HepG2 (cell line): ENCODE measurements at regions not wholly inside any gene's neighbourhood (a gene's known extent, or its start where the extent isn't known, plus 50 kb on each side); places are given as distances from the start of the nearest gene placed in this dataset.

ENCODE experiments used
- AGO2 ChIP-seq: fragments of 200-400 bp; formaldehyde crosslinking; optimal IDR thresholded peaks from 2 replicates; pipeline ENCODE3; 2017; ENCODE audit warnings: mild to moderate bottlenecking, low read depth, low read length, moderate library complexity
- CENPX ChIP-seq: sonication (generic); formaldehyde crosslinking; IDR thresholded peaks from 2 replicates; pipeline ENCODE4 v1.9.0; 2021; ENCODE audit warnings: mild to moderate bottlenecking, missing genetic modification reagents, moderate library complexity
- KLF11 ChIP-seq: IDR thresholded peaks from 2 replicates; pipeline ENCODE4 v1.6.1; 2016; ENCODE audit warnings: missing compliant biosample characterization
- KMT2B ChIP-seq: IDR thresholded peaks from 2 replicates; pipeline ENCODE4 v1.6.1; 2016; ENCODE audit warnings: missing genetic modification reagents, missing compliant biosample characterization
- NFIC ChIP-seq: IDR thresholded peaks from 2 replicates; pipeline ENCODE4 v1.6.1; 2012; ENCODE audit warnings: mild to moderate bottlenecking, low read length, inconsistent platforms
- RCOR2 ChIP-seq: IDR thresholded peaks from 2 replicates; pipeline ENCODE4 v1.6.1; 2016; ENCODE audit warnings: missing biosample characterization, missing genetic modification reagents
- SIN3B ChIP-seq: fragments of 150-350 bp; IDR thresholded peaks from 2 replicates; pipeline ENCODE4 v1.6.1; 2014; ENCODE audit warnings: low read length
- SMAD9 ChIP-seq: sonication (generic); formaldehyde crosslinking; IDR thresholded peaks from 2 replicates; pipeline ENCODE4 v1.5.1; 2020; ENCODE audit warnings: mild to moderate bottlenecking, missing genetic modification reagents
- SNAI1 ChIP-seq: sonication (generic); formaldehyde crosslinking; IDR thresholded peaks from 2 replicates; pipeline ENCODE4 v1.5.0; 2020; ENCODE audit warnings: mild to moderate bottlenecking, missing genetic modification reagents, borderline replicate concordance
- ZNF446 ChIP-seq: sonication (generic); formaldehyde crosslinking; IDR thresholded peaks from 2 replicates; pipeline ENCODE4 v1.5.0; 2020; ENCODE audit warnings: mild to moderate bottlenecking, missing genetic modification reagents
- ZNF451 ChIP-seq: sonication (generic); formaldehyde crosslinking; IDR thresholded peaks from 2 replicates; pipeline ENCODE4 v1.5.0; 2020; ENCODE audit warnings: mild to moderate bottlenecking, missing genetic modification reagents
- ZNF724P ChIP-seq: sonication (generic); formaldehyde crosslinking; IDR thresholded peaks from 2 replicates; pipeline ENCODE4 v1.8.0; 2022; ENCODE audit warnings: missing genetic modification reagents, borderline replicate concordance
- ZNF883 ChIP-seq: sonication (generic); formaldehyde crosslinking; IDR thresholded peaks from 2 replicates; pipeline ENCODE4 v1.5.1; 2020; ENCODE audit warnings: mild to moderate bottlenecking, missing genetic modification reagents; ENCODE audit errors: not compliant biosample characterization
- TF ChIP-seq, protein P1 (sequence below): sonication (generic); formaldehyde crosslinking; IDR thresholded peaks from 2 replicates; pipeline ENCODE4 v1.4.0; 2020; ENCODE audit warnings: mild to moderate bottlenecking, missing genetic modification reagents
- TF ChIP-seq, protein P2 (sequence below): IDR thresholded peaks from 2 replicates; pipeline ENCODE4 v1.6.1; 2016; ENCODE audit warnings: missing biosample characterization, missing genetic modification reagents, low read depth
- TF ChIP-seq, protein P3 (sequence below): sonication (generic); formaldehyde crosslinking; IDR thresholded peaks from 2 replicates; pipeline ENCODE4 v1.9.0; 2022; ENCODE audit warnings: missing genetic modification reagents, mild to moderate bottlenecking, borderline replicate concordance
- TF ChIP-seq, protein P4 (sequence below): IDR thresholded peaks from 2 replicates; pipeline ENCODE4 v1.6.1; 2012; ENCODE audit warnings: low read depth, low read length, improper control_type of control experiment

DNA sequence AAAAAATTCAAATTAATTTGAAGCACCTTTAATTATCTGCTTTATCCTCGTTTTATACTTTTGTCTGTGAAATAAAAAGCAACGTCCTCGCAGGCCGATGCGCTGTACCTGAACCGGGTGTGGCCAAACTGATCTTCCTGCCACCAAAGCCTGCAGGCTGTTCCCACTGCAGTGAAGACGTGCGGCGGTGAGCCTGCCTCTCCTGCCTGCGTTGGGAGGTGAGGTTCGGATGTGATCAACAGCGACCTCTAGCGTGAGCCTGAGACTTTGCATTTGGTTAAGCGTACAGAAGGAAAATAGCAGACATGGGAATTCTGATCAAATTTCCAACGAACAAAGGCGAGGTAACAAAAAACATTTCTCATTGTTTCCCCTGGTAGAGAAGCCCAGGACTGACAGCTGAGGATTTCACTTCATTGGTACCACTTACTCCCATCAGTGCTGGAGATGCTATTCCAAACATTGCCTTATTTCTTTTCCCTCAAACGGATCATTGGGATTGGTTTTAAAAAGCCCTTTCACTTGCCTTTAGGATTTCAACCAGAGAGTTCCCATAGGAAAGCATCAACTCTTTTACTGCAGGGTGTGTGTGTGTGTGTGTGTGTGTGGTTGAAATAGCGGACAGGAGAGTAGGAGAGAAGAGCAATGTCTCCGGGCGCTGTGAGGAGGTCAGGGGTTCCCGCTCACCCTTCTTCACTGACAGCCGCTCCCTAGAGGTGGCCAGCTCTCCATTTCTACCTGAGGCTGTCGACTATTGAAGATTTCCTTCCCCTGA, 56.6 kb upstream of the CCN6 start (continued):
- no peak for TF ChIP-seq CENPX
- TF ChIP-seq KLF11 = peak; percentile 82
- no peak for TF ChIP-seq SIN3B
- TF ChIP-seq, protein P1, sequence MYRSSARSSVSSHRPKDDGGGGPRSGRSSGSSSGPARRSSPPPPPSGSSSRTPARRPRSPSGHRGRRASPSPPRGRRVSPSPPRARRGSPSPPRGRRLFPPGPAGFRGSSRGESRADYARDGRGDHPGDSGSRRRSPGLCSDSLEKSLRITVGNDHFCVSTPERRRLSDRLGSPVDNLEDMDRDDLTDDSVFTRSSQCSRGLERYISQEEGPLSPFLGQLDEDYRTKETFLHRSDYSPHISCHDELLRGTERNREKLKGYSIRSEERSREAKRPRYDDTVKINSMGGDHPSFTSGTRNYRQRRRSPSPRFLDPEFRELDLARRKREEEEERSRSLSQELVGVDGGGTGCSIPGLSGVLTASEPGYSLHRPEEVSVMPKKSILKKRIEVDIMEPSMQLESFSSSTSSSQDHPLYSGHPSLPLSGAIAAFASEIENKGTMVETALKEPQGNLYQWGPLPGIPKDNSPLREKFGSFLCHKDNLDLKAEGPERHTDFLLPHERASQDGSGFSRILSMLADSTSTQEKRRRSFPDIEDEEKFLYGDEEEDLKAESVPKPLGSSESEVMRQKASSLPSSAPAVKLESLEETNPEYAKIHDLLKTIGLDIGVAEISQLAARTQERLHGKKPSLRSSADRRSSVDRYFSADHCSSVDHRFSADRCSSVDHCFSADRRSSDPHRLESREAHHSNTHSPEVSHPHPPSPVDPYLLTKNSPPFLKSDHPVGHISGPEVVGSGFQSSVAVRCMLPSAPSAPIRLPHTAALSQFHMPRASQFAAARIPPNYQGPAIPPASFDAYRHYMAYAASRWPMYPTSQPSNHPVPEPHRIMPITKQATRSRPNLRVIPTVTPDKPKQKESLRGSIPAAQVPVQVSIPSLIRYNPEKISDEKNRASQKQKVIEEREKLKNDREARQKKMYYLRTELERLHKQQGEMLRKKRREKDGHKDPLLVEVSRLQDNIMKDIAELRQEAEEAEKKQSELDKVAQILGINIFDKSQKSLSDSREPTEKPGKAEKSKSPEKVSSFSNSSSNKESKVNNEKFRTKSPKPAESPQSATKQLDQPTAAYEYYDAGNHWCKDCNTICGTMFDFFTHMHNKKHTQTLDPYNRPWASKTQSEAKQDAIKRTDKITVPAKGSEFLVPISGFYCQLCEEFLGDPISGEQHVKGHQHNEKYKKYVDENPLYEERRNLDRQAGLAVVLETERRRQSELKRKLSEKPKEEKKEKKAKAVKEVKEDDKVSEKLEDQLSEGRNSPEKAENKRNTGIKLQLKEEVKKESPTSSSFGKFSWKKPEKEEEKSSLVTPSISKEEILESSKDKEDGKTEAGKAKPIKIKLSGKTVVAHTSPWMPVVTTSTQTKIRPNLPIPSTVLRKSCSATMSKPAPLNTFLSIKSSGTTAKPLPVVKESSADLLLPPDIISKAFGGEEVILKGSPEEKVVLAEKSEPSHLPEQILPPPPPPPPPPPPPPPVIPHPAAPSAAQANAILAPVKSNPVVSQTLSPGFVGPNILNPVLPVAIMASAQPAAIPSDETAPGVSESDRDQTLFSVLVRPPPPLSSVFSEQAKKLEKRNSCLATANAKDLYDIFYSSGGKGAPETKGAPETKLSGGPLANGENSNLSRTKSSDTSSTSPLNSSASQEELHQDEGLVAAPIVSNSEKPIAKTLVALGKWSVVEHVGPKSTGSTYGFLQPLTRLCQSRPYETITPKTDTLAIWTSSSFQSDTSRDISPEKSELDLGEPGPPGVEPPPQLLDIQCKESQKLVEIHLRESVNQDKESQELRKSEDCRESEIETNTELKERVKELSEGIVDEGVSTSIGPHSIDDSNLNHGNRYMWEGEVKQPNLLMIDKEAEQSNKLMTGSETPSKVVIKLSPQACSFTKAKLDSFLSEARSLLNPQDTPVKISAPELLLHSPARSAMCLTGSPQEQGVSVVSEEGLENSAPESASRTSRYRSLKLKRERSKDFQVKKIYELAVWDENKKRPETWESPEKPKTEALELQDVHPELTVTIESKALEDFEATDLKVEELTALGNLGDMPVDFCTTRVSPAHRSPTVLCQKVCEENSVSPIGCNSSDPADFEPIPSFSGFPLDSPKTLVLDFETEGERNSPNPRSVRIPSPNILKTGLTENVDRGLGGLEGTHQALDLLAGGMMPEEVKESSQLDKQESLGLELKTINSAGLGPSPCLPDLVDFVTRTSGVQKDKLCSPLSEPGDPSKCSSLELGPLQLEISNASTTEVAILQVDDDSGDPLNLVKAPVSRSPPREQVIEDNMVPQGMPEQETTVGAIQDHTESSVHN (CRISPR knock-in tag) = no peak
- TF ChIP-seq ZNF883 (CRISPR knock-in tag) = no peak
- TF ChIP-seq, protein P2, sequence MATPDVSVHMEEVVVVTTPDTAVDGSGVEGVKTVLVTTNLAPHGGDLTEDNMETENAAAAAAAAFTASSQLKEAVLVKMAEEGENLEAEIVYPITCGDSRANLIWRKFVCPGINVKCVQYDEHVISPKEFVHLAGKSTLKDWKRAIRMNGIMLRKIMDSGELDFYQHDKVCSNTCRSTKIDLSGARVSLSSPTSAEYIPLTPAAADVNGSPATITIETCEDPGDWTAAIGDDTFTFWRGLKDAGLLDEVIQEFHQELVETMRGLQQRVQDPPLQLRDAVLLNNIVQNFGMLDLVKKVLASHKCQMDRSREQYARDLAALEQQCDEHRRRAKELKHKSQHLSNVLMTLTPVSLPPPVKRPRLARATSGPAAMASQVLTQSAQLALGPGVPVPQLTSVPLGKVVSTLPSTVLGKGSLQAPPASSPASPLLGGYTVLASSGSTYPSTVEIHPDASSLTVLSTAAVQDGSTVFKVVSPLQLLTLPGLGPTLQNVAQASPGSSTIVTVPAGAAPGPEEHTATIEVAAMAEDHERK (CRISPR knock-in tag) = no peak
- no peak for TF ChIP-seq ZNF446 (CRISPR knock-in tag)
- TF ChIP-seq ZNF724P = no peak
- no peak for TF ChIP-seq SNAI1 (CRISPR knock-in tag)
- peak; percentile 56; the same call in 1 of the 2 replicates for TF ChIP-seq KMT2B (CRISPR knock-in tag)
- TF ChIP-seq AGO2 = no peak
- TF ChIP-seq ZNF451 (CRISPR knock-in tag) = no peak; the same call in 1 of the 2 replicates
- TF ChIP-seq, protein P3, sequence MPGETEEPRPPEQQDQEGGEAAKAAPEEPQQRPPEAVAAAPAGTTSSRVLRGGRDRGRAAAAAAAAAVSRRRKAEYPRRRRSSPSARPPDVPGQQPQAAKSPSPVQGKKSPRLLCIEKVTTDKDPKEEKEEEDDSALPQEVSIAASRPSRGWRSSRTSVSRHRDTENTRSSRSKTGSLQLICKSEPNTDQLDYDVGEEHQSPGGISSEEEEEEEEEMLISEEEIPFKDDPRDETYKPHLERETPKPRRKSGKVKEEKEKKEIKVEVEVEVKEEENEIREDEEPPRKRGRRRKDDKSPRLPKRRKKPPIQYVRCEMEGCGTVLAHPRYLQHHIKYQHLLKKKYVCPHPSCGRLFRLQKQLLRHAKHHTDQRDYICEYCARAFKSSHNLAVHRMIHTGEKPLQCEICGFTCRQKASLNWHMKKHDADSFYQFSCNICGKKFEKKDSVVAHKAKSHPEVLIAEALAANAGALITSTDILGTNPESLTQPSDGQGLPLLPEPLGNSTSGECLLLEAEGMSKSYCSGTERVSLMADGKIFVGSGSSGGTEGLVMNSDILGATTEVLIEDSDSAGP (CRISPR knock-in tag) = no peak; the same call in 1 of the 2 replicates
- TF ChIP-seq NFIC = no peak
- TF ChIP-seq, protein P4, sequence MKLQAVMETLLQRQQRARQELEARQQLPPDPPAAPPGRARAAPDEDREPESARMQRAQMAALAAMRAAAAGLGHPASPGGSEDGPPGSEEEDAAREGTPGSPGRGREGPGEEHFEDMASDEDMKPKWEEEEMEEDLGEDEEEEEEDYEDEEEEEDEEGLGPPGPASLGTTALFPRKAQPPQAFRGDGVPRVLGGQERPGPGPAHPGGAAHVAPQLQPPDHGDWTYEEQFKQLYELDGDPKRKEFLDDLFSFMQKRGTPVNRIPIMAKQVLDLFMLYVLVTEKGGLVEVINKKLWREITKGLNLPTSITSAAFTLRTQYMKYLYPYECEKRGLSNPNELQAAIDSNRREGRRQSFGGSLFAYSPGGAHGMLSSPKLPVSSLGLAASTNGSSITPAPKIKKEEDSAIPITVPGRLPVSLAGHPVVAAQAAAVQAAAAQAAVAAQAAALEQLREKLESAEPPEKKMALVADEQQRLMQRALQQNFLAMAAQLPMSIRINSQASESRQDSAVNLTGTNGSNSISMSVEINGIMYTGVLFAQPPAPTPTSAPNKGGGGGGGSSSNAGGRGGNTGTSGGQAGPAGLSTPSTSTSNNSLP = 0 out of 2 replicates have a peak, but pooled peaks have one; percentile 22
- TF ChIP-seq SMAD9 = no peak
- TF ChIP-seq RCOR2 (CRISPR knock-in tag) = no peak
